ENCODE measurements at regions not wholly inside any gene's neighbourhood (a gene's known extent, or its start where the extent isn't known, plus 50 kb on each side); places are given as distances from the start of the nearest gene placed in this dataset.

- H3K9me2 ChIP-seq (ENCODE audit: insufficient read depth) = no peaks in the 10 kb centered on the region
- no peaks in the 10 kb centered on the region for H3K27me3 ChIP-seq (ENCODE audit: insufficient read depth)
- H3K27ac ChIP-seq (ENCODE audit: low read depth) = no peak overlapping the region
- no peaks in the 10 kb centered on the region for H3K36me3 ChIP-seq (ENCODE audit: insufficient read depth)
- H4K20me1 ChIP-seq (replicated peaks; ENCODE audit: insufficient read depth) = no peaks in the 10 kb centered on the region
- no peak for ATAC-seq
- no peak overlapping the region for H2AFZ ChIP-seq
- H3K4me2 ChIP-seq = no peak overlapping the region
- H3K9me3 Mint-ChIP-seq = no peaks in the 10 kb centered on the region
- H3K4me3 ChIP-seq = no peak overlapping the region
- H3K79me2 ChIP-seq (replicated peaks; ENCODE audit: insufficient read depth) = no peaks in the 10 kb centered on the region
- DNase-seq (ENCODE audit: low spot score) = no peak
- peaks cover 8% of the 10 kb centered on the region for H3K27me3 Mint-ChIP-seq (ENCODE audit: insufficient read depth, low read depth, poor library complexity)
- H3F3A ChIP-seq (replicated peaks; ENCODE audit: low read depth) = no peaks in the 10 kb centered on the region
- TF ChIP-seq ZNF462 (CRISPR knock-in tag; IDR thresholded peaks at IDR 0.05) (no peak), POLR2AphosphoS5 (IDR thresholded peaks at IDR 0.05; ENCODE audit: low read depth) (no peak), CREB1 (CRISPR knock-in tag; IDR thresholded peaks at IDR 0.05; ENCODE audit: low read depth) (no peak), CTCF (conservative IDR thresholded peaks at IDR 0.05; ENCODE audit: low read depth in 2 of 2) (no peak), REST (IDR thresholded peaks at IDR 0.05; ENCODE audit: unreplicated experiment) (no peak), JUNB (IDR thresholded peaks at IDR 0.05; ENCODE audit: unreplicated experiment) (no peak), NANOG (IDR thresholded peaks at IDR 0.05; ENCODE audit: borderline replicate concordance) (no peak), EZH2phosphoT487 (IDR thresholded peaks at IDR 0.05; ENCODE audit: unreplicated experiment) (no peak), ETS1 (IDR thresholded peaks at IDR 0.05) (no peak), ZNF331 (CRISPR knock-in tag; IDR thresholded peaks at IDR 0.05; ENCODE audit: low read depth) (no peak), EZH2 (IDR thresholded peaks at IDR 0.05; ENCODE audit: low read depth, unreplicated experiment) (no peak), ZNF114 (CRISPR knock-in tag; IDR thresholded peaks at IDR 0.05) (no peak), STAT1 (IDR thresholded peaks at IDR 0.05; ENCODE audit: unreplicated experiment) (no peak)
- H3K4me1 Mint-ChIP-seq = peaks cover 30% of the 10 kb centered on the region
- no peaks in the 10 kb centered on the region for H3K4me1 ChIP-seq (ENCODE audit: insufficient read depth)
- no peak overlapping the region for H3K4me3 Mint-ChIP-seq
- no peak overlapping the region for H3K27ac Mint-ChIP-seq
- no peaks in the 10 kb centered on the region for H3K36me3 Mint-ChIP-seq (ENCODE audit: low read depth)
These were observed 513.3 kb downstream of the NPHP4 start for GRCh38 chr1:5478961-5479360.
